ENCODE measurements at regions not wholly inside any gene's neighbourhood (a gene's known extent, or its start where the extent isn't known, plus 50 kb on each side); places are given as distances from the start of the nearest gene placed in this dataset.

DNA sequence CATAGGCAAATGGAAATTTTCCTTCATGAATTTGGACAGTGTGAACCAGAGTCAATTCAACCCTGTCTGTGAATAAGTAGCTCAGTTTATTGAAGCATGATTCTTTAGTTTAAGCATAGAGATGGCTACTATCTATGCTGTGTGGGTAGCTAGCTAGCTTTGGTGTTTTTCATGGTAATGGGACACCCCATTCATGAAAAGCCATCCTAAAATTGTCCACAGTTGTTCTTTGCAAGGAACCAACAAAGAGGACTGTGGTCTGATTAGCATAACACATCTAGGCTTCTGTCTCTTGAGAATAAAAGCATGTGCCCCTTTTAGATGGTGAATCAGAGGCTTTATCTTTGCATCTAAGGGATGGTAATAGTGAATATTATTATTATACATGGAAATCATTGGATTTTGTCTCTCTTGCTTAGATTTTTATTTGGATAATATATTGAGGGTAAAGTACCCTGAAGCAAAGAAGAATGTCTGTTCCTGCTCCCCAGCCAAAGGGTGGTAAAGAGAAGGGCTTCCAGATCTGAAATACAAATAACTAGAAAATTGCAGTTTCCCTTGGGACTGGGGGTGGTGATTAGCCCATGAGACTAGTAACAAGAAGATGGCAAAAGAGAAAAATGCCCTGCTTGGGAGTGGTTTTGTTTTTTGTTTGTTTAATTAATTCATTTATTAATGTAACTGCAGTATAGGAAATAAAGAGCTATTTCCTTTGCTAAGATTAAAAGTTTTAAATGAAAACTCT is 624.2 kb upstream of the ZNF608 start:
- ChIA-PET POLR2A (no interaction called here), CTCF (no interaction called here)
- Mint-ChIP-seq H3K27ac (ENCODE audit: unreplicated experiment) (no peak overlapping the region), H3K27me3 (ENCODE audit: insufficient read depth, unreplicated experiment) (no peaks in the 10 kb centered on the region), H3K4me3 (ENCODE audit: unreplicated experiment) (no peak overlapping the region), H3K36me3 (ENCODE audit: insufficient read depth, unreplicated experiment) (no peaks in the 10 kb centered on the region), H3K9me3 (ENCODE audit: unreplicated experiment) (peaks cover 19% of the 10 kb centered on the region), H3K4me1 (ENCODE audit: low read depth, unreplicated experiment) (no peaks in the 10 kb centered on the region)
- Histone ChIP-seq H3K4me1 (no peaks in the 10 kb centered on the region), H3K36me3 (ENCODE audit: control insufficient read depth, insufficient read depth, low read length) (no peaks in the 10 kb centered on the region), H3K4me3 (ENCODE audit: low read depth, low read length) (no peak overlapping the region), H3K27me3 (replicated peaks; ENCODE audit: control insufficient read depth, insufficient read depth, low read length) (no peaks in the 10 kb centered on the region), H3K9me3 (no peaks in the 10 kb centered on the region; the same call in 1 of the 2 replicates)
- no TSS peak for BruUV-seq (replicated peaks)
- intact Hi-C loops (cut with micrococcal nuclease; ENCODE audit: unreplicated experiment) = no loop called here
- TF ChIP-seq, protein P1, sequence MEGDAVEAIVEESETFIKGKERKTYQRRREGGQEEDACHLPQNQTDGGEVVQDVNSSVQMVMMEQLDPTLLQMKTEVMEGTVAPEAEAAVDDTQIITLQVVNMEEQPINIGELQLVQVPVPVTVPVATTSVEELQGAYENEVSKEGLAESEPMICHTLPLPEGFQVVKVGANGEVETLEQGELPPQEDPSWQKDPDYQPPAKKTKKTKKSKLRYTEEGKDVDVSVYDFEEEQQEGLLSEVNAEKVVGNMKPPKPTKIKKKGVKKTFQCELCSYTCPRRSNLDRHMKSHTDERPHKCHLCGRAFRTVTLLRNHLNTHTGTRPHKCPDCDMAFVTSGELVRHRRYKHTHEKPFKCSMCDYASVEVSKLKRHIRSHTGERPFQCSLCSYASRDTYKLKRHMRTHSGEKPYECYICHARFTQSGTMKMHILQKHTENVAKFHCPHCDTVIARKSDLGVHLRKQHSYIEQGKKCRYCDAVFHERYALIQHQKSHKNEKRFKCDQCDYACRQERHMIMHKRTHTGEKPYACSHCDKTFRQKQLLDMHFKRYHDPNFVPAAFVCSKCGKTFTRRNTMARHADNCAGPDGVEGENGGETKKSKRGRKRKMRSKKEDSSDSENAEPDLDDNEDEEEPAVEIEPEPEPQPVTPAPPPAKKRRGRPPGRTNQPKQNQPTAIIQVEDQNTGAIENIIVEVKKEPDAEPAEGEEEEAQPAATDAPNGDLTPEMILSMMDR (IDR thresholded peaks at IDR 0.05; ENCODE audit: insufficient read depth in 1 of 2, low read depth in 1 of 2, low read length in 1 of 2, severe bottlenecking in 1 of 2, unreplicated experiment in 1 of 2) = no peak
- DNase-seq = no peak

DNA sequence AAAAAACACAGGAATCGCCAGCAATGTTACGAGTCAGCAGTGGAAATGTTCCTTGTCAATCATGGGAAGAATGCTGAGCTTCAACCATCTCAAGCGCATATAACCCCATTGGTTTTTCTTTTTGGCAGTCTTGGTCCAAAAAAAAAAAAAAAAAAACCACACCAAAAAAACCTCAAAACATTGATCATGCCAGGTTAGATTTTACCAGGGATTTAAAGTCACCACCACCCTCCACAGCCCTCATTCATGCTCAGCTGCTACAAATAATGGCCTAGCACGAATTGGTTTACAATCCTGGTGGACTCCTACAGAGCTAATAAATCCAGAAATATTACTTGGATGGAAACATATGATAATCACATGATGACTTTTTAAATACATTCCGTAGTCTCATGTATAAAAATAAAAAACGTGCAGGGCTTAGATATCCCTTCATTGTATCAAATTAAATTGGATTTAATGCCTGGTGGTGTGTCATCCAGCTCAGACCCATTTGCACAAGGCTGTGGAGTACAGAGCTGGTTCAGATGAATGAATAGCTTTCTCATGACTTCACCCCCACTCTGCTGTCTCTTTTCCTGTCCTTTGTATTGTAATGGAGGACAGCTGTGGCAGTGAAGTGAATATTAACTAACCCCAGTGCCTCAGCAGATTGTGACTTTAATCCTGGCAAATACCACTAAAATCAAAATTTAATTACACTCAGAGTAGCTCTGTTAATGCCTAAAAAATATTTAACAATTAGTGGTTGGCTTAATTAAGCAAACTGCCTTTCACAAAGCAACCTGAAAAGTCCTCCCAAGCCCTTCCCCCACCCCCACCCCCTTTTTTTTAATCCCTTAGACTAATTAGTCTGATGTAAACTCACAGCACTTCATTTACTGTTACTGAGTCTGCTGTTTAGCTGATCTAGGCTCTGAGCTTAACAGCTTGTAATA is 626.5 kb upstream of the ZNF608 start:
- Mint-ChIP-seq H3K9me3 (ENCODE audit: unreplicated experiment) (peaks cover 10% of the 10 kb centered on the region), H3K27me3 (ENCODE audit: insufficient read depth, unreplicated experiment) (no peaks in the 10 kb centered on the region), H3K4me3 (ENCODE audit: unreplicated experiment) (no peak overlapping the region), H3K27ac (ENCODE audit: unreplicated experiment) (no peak overlapping the region), H3K4me1 (ENCODE audit: low read depth, unreplicated experiment) (no peaks in the 10 kb centered on the region), H3K36me3 (ENCODE audit: insufficient read depth, unreplicated experiment) (no peaks in the 10 kb centered on the region)
- H3K27me3 ChIP-seq (replicated peaks; ENCODE audit: control insufficient read depth, insufficient read depth, low read length) = no peaks in the 10 kb centered on the region
- H3K4me1 ChIP-seq = no peaks in the 10 kb centered on the region
- no TSS peak for BruUV-seq (replicated peaks)
- no peak for DNase-seq
- ChIA-PET CTCF (interaction anchor here (0.7 kb wide), 2 partner anchors 161 to 337 kb away, joined by 8 to 10 read pairs; no protein-coding TSS in a partner anchor), POLR2A (no interaction called here)
- no peaks in the 10 kb centered on the region for H3K36me3 ChIP-seq (ENCODE audit: control insufficient read depth, insufficient read depth, low read length)
- intact Hi-C loops (cut with micrococcal nuclease; ENCODE audit: unreplicated experiment) = no loop called here
- H3K9me3 ChIP-seq = no peaks in the 10 kb centered on the region; the same call in 1 of the 2 replicates
- TF ChIP-seq, protein P1 (IDR thresholded peaks at IDR 0.05; ENCODE audit: insufficient read depth in 1 of 2, low read depth in 1 of 2, low read length in 1 of 2, severe bottlenecking in 1 of 2, unreplicated experiment in 1 of 2) = no peak
- no peak overlapping the region for H3K4me3 ChIP-seq (ENCODE audit: low read depth, low read length)

DNA sequence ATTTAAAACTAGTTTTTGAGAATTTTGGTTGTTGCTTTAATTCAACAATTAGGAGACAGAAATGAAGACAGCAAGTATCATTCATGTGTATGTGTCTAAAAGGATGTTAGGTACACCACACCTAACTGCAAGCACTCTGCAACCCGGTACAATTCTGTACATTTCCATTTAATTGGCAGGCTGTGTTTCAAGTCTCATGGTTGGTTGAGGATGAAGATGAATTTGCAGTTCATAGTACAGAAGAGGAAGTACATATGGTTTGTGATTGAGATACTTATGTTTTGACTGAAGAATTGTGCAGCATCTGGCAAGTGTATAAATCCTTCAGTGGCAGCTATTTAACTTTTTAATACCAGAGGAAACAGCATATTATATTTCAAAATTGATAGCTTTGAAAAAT is 628.7 kb upstream of the ZNF608 start:
- POLR2A ChIA-PET = no interaction called here
- DNase-seq = no peak
- Histone ChIP-seq H3K27me3 (replicated peaks; ENCODE audit: control insufficient read depth, insufficient read depth, low read length) (no peaks in the 10 kb centered on the region), H3K4me1 (no peaks in the 10 kb centered on the region), H3K4me3 (ENCODE audit: low read depth, low read length) (no peak overlapping the region), H3K36me3 (ENCODE audit: control insufficient read depth, insufficient read depth, low read length) (no peaks in the 10 kb centered on the region), H3K9me3 (no peaks in the 10 kb centered on the region; the same call in 1 of the 2 replicates)
- no TSS peak for BruUV-seq (replicated peaks)
- TF ChIP-seq, protein P1 (IDR thresholded peaks at IDR 0.05; ENCODE audit: insufficient read depth in 1 of 2, low read depth in 1 of 2, low read length in 1 of 2, severe bottlenecking in 1 of 2, unreplicated experiment in 1 of 2) = no peak
- CTCF ChIA-PET = no interaction called here
- Mint-ChIP-seq H3K27me3 (ENCODE audit: insufficient read depth, unreplicated experiment) (no peaks in the 10 kb centered on the region), H3K27ac (ENCODE audit: unreplicated experiment) (no peak overlapping the region), H3K4me1 (ENCODE audit: low read depth, unreplicated experiment) (no peaks in the 10 kb centered on the region), H3K36me3 (ENCODE audit: insufficient read depth, unreplicated experiment) (no peaks in the 10 kb centered on the region), H3K9me3 (ENCODE audit: unreplicated experiment) (no peaks in the 10 kb centered on the region), H3K4me3 (ENCODE audit: unreplicated experiment) (no peak overlapping the region)
- intact Hi-C loops (cut with micrococcal nuclease; ENCODE audit: unreplicated experiment) = no loop called here
